PC-9 (cell line): ENCODE measurements at regions not wholly inside any gene's neighbourhood (a gene's known extent, or its start where the extent isn't known, plus 50 kb on each side); places are given as distances from the start of the nearest gene placed in this dataset.

Experiments
- BruUV-seq: library from RNA; stranded (reverse); fragments of 400-500 nt; replicated peaks from 2 replicates; lab custom pipeline; 2021; lab: Mats Ljungman, UMichigan
- CTCF ChIA-PET: fragments of 300-600 bp; sonication (Branson Sonifier 250); formaldehyde crosslinking; loops from one replicate; lab custom pipeline; 2022; ENCODE audit warnings: antibody characterized with exemption; lab: Charles Lee
- POLR2A ChIA-PET: fragments of 300-600 bp; sonication (Branson Sonifier 250); formaldehyde crosslinking; loops from one replicate; lab custom pipeline; 2022; ENCODE audit warnings: antibody characterized with exemption; ENCODE audit not compliant: unreplicated experiment; lab: Charles Lee
- DNase-seq, 2 experiments: peaks; one replicate each; pipeline versions ENCODE4 v3.0.0 to v3.0.0-alpha.2; 2015 to 2022; ENCODE audit warnings: mixed read lengths in 1 of 2
- H2AFZ ChIP-seq: fragments of 200-600 bp; sonication (generic); 2 replicates; pipeline ENCODE4 v1.8.1; 2017; ENCODE audit warnings: antibody characterized with exemption
- H3F3A ChIP-seq: fragments of 200-600 bp; sonication (generic); 2 replicates; pipeline ENCODE4 v1.8.1; 2017; ENCODE audit warnings: antibody characterized with exemption, mild to moderate bottlenecking, low read depth; ENCODE audit not compliant: insufficient read depth
- H3K27ac ChIP-seq: fragments of 200-600 bp; sonication (generic); 2 replicates; pipeline ENCODE4 v1.6.1; 2016; ENCODE audit warnings: mixed run types
- H3K27me3 ChIP-seq: fragments of 200-600 bp; sonication (generic); 2 replicates; pipeline ENCODE4 v1.6.1; 2016; ENCODE audit warnings: low read depth, mixed run types; ENCODE audit not compliant: insufficient read depth
- H3K36me3 ChIP-seq: fragments of 200-600 bp; sonication (generic); 2 replicates; pipeline ENCODE4 v1.6.1; 2016; ENCODE audit warnings: low read depth, mixed run types
- H3K4me1 ChIP-seq: fragments of 200-600 bp; sonication (generic); replicated peaks from 2 replicates; pipeline ENCODE4 v1.6.1; 2016; ENCODE audit warnings: mixed run types; ENCODE audit not compliant: insufficient read depth
- H3K4me2 ChIP-seq: fragments of 200-600 bp; sonication (generic); 2 replicates; pipeline ENCODE4 v1.6.1; 2017; ENCODE audit warnings: mixed run types
- H3K4me3 ChIP-seq: fragments of 200-600 bp; sonication (generic); 2 replicates; pipeline ENCODE4 v1.6.1; 2016; ENCODE audit warnings: mixed run types
- H3K79me2 ChIP-seq: fragments of 200-600 bp; sonication (generic); 2 replicates; pipeline ENCODE4 v1.6.1; 2017; ENCODE audit warnings: low read depth, mixed run types
- H3K9me2 ChIP-seq: fragments of 200-600 bp; sonication (generic); 2 replicates; pipeline ENCODE4 v1.8.1; 2017; ENCODE audit warnings: mild to moderate bottlenecking; ENCODE audit not compliant: insufficient read depth
- H3K9me3 ChIP-seq: fragments of 200-600 bp; sonication (generic); 2 replicates; pipeline ENCODE4 v1.8.1; 2016; ENCODE audit warnings: low read depth; ENCODE audit not compliant: insufficient read depth
- H4K20me1 ChIP-seq: fragments of 200-600 bp; sonication (generic); 2 replicates; pipeline ENCODE4 v1.8.1; 2017; ENCODE audit not compliant: insufficient read depth
- EZH2 ChIP-seq: fragments of 200-600 bp; sonication (generic); IDR thresholded peaks from 2 replicates; pipeline ENCODE4 v1.8.0; 2017; ENCODE audit warnings: antibody characterized with exemption, low read depth
- intact Hi-C: fragments of 100-400 bp; cut with micrococcal nuclease; formaldehyde crosslinking; loops from one replicate; pipeline ENCODE4 v1.10.0; 2022; ENCODE audit not compliant: unreplicated experiment
- TF ChIP-seq, protein P1 (sequence below): fragments of 200-600 bp; sonication (generic); conservative IDR thresholded peaks from 2 replicates; pipeline ENCODE4 v1.6.1; 2017; ENCODE audit warnings: mixed run types, antibody characterized with exemption, mild to moderate bottlenecking, moderate library complexity

DNA sequence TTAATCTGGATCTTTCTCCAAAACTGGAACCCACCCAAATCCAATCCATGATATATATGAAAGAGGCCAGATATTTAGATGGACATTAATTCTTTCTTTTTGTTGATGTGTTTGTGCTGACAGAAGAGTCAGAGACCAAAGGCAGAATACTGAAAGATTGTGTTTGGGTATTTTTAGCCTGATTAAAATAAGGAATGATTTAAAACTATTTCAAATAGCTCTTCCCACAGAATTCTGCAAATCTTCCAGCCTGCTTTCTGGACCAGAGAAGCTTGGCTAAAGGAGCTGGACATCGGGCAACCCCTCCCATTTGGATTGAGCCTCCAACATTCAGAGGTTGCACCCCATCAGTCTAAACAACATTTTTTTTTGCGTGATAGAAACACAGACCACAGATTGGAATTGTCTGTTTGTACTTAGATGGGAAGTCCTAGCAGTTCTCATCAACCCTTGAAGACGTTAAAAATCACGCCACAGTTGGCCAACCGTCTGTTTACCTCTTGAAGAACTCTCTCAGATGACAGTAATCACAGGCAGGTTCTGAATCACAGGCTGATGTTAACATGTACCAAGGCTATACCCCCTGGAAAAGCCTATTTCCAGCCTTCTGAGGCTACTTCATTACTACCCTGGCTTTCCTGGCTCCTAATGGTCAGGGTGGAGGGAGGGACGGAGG lies 155.2 kb upstream of the NRP1 start:
- intact Hi-C loops = no loop called here
- H3K4me2 ChIP-seq = no peak overlapping the region
- no peak for DNase-seq
- H3K27ac ChIP-seq = no peak overlapping the region
- no TSS peak for BruUV-seq
- no peaks in the 10 kb centered on the region for H3K27me3 ChIP-seq
- no peaks in the 10 kb centered on the region for H3K4me1 ChIP-seq
- no peak overlapping the region for H3K4me3 ChIP-seq
- H3K9me3 ChIP-seq = no peaks in the 10 kb centered on the region
- H3K9me2 ChIP-seq = no peaks in the 10 kb centered on the region
- no peak overlapping the region for H2AFZ ChIP-seq
- ChIA-PET CTCF (no interaction called here), POLR2A (no interaction called here)
- H3F3A ChIP-seq = no peaks in the 10 kb centered on the region
- H3K79me2 ChIP-seq = no peaks in the 10 kb centered on the region
- TF ChIP-seq, protein P1, sequence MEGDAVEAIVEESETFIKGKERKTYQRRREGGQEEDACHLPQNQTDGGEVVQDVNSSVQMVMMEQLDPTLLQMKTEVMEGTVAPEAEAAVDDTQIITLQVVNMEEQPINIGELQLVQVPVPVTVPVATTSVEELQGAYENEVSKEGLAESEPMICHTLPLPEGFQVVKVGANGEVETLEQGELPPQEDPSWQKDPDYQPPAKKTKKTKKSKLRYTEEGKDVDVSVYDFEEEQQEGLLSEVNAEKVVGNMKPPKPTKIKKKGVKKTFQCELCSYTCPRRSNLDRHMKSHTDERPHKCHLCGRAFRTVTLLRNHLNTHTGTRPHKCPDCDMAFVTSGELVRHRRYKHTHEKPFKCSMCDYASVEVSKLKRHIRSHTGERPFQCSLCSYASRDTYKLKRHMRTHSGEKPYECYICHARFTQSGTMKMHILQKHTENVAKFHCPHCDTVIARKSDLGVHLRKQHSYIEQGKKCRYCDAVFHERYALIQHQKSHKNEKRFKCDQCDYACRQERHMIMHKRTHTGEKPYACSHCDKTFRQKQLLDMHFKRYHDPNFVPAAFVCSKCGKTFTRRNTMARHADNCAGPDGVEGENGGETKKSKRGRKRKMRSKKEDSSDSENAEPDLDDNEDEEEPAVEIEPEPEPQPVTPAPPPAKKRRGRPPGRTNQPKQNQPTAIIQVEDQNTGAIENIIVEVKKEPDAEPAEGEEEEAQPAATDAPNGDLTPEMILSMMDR = no peak
- no peak for TF ChIP-seq EZH2
- H4K20me1 ChIP-seq = no peaks in the 10 kb centered on the region
- no peaks in the 10 kb centered on the region for H3K36me3 ChIP-seq

DNA sequence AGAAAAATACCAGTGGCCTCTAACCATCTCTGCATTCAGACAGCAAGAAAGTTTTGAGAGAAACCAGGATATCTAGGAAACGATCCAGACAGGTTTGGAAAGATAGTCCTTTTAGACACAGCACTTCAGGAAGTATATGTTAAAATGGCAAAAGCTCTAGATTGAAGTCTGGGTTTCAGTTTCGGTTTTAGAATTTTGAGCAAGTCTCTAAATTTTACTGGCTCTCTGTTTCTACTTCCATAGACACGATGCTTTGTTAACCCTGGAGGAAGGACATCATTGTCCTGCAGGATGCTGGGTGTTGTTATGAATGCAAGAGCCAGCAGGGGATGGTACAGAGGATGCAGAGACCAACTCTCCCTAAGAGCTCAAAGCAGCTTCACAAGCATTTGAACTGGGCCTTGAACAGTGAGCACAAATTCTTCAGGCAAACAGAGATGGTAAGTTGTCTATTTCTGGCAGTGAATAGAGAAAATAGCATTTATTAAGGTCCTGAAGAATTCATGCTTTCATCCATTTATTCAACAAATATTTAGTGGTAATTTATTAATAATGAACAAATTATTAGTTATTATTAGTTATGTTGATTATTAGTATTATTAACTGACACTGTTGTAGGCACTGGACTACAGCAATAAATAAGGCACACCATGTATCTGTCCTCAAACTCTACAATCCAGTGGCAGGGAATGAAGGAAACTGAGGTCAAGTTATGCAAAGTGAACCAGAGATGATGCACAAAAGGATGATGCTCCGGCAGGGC lies 152.7 kb upstream of the NRP1 start:
- Histone ChIP-seq H3K9me2 (no peaks in the 10 kb centered on the region), H3K79me2 (no peaks in the 10 kb centered on the region), H3K4me3 (no peak overlapping the region), H3K4me1 (no peaks in the 10 kb centered on the region), H4K20me1 (no peaks in the 10 kb centered on the region), H2AFZ (no peak overlapping the region), H3K9me3 (no peaks in the 10 kb centered on the region), H3K27me3 (no peaks in the 10 kb centered on the region), H3F3A (no peaks in the 10 kb centered on the region), H3K4me2 (0 out of 2 replicates have a peak overlapping the region, but pooled peaks have one; percentile 38), H3K27ac (no peak overlapping the region), H3K36me3 (no peaks in the 10 kb centered on the region)
- ChIA-PET CTCF (no interaction called here), POLR2A (no interaction called here)
- TF ChIP-seq, protein P1 = no peak
- no peak for TF ChIP-seq EZH2
- no peak for DNase-seq
- BruUV-seq = no TSS peak
- intact Hi-C loops = no loop called here

DNA sequence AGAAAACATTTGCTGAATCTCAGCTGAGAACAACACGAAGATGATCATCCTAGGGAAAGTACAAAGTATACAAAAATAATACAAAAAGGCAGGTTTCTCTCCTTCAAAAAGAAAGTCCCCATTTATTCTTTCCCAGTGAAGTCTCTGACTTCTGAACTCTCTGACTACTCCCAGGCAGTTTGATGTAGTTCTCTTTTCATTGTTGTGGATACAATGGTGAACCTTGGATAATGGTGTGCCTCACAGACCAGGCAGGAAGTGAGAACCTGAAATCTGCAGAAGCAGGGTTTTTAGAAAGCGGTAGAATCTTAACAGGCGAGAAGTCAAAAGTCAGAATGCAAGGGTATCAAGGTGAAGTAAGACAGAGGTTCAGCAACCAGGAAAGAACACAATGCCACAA lies 150.8 kb upstream of the NRP1 start:
- no peaks in the 10 kb centered on the region for H3F3A ChIP-seq
- H3K4me3 ChIP-seq = no peak overlapping the region
- BruUV-seq = no TSS peak
- no peaks in the 10 kb centered on the region for H3K27me3 ChIP-seq
- H4K20me1 ChIP-seq = no peaks in the 10 kb centered on the region
- TF ChIP-seq, protein P1 = no peak
- TF ChIP-seq EZH2 = no peak
- POLR2A ChIA-PET = no interaction called here
- no peak overlapping the region for H2AFZ ChIP-seq
- H3K9me3 ChIP-seq = no peaks in the 10 kb centered on the region
- no peak overlapping the region for H3K27ac ChIP-seq
- no peak for DNase-seq
- no peaks in the 10 kb centered on the region for H3K36me3 ChIP-seq
- H3K9me2 ChIP-seq = no peaks in the 10 kb centered on the region
- H3K4me2 ChIP-seq = no peak overlapping the region
- CTCF ChIA-PET = no interaction called here
- no peaks in the 10 kb centered on the region for H3K4me1 ChIP-seq
- intact Hi-C loops = no loop called here
- H3K79me2 ChIP-seq = no peaks in the 10 kb centered on the region
